ENCODE measurements at regions not wholly inside any gene's neighbourhood (a gene's known extent, or its start where the extent isn't known, plus 50 kb on each side); places are given as distances from the start of the nearest gene placed in this dataset.

- no peak overlapping the region for H3K4me3 ChIP-seq
- no peak for TF ChIP-seq POLR2A (IDR thresholded peaks at IDR 0.05)
- no peak for TF ChIP-seq CTCF (IDR thresholded peaks at IDR 0.05)
- 93 to 98% (median 97%) methylated on average over 2 of the region's 2 CpGs for WGBS, 4 donors
- ATAC-seq (no peak), DNase-seq (no peak)
- H3K36me3 ChIP-seq, result no peaks in the 10 kb centered on the region
- intact Hi-C loops (cut with DNase I), result no loop called here
- H3K9me3 ChIP-seq, result no peaks in the 10 kb centered on the region
- H3K4me1 ChIP-seq, result no peaks in the 10 kb centered on the region
- no peaks in the 10 kb centered on the region for H3K27me3 ChIP-seq
- no peak overlapping the region for H3K27ac ChIP-seq
These were observed 148.6 kb downstream of the SLITRK6 start for GRCh38 chr13:85650613-85651012.

- no peak for DNase-seq
- TF ChIP-seq POLR2A (IDR thresholded peaks at IDR 0.05), result no peak
- TF ChIP-seq CTCF (IDR thresholded peaks at IDR 0.05), result no peak
- 76 to 85% (median 83%) methylated on average over 3 of the region's 3 CpGs for WGBS, 4 donors
- Histone ChIP-seq H3K27me3 (no peaks in the 10 kb centered on the region), H3K4me3 (no peak overlapping the region), H3K9me3 (peaks cover 0 to 6% (median 0%) of the 10 kb centered on the region in 12 donors), H3K27ac (no peak overlapping the region), H3K36me3 (no peaks in the 10 kb centered on the region), H3K4me1 (no peaks in the 10 kb centered on the region)
- intact Hi-C loops (cut with DNase I), result no loop called here
- ATAC-seq, result no peak
These were observed 158.5 kb downstream of the SLITRK6 start for GRCh38 chr13:85640727-85641126.

- intact Hi-C loops (cut with DNase I), result no loop called here
- Histone ChIP-seq H3K27me3 (no peaks in the 10 kb centered on the region), H3K4me1 (no peaks in the 10 kb centered on the region), H3K27ac (no peak overlapping the region), H3K36me3 (no peaks in the 10 kb centered on the region), H3K9me3 (peaks cover 0 to 6% (median 0%) of the 10 kb centered on the region in 12 donors), H3K4me3 (no peak overlapping the region)
- DNase-seq, result no peak
- ATAC-seq, result no peak
- WGBS, 4 donors, result 79 to 83% (median 82%) methylated on average over 7 to 12 of the region's 12 CpGs
- TF ChIP-seq CTCF (IDR thresholded peaks at IDR 0.05) (no peak), POLR2A (IDR thresholded peaks at IDR 0.05) (no peak)
These were observed 160.3 kb downstream of the SLITRK6 start for GRCh38 chr13:85638815-85639393.

GRCh38 chr13:85638265-85638664 lies 161.0 kb downstream of the SLITRK6 start:
- TF ChIP-seq POLR2A (IDR thresholded peaks at IDR 0.05) (no peak), CTCF (IDR thresholded peaks at IDR 0.05) (no peak)
- intact Hi-C loops (cut with DNase I), result no loop called here
- Histone ChIP-seq H3K27me3 (no peaks in the 10 kb centered on the region), H3K4me3 (no peak overlapping the region), H3K9me3 (peaks cover 0 to 6% (median 0%) of the 10 kb centered on the region in 12 donors), H3K4me1 (no peaks in the 10 kb centered on the region), H3K36me3 (no peaks in the 10 kb centered on the region), H3K27ac (no peak overlapping the region)
- WGBS, 4 donors, result 81 to 89% (median 84%) methylated on average over 5 to 6 of the region's 6 CpGs
- ATAC-seq (no peak), DNase-seq (no peak)
